HG03342 (cell line): ENCODE measurements at regions not wholly inside any gene's neighbourhood (a gene's known extent, or its start where the extent isn't known, plus 50 kb on each side); places are given as distances from the start of the nearest gene placed in this dataset.
"Not testable (repeated sequence)": the region's sequence is repeated elsewhere in the genome, so short reads cannot be mapped to it uniquely, and the experiment has no call there.

ENCODE experiments used
- ATAC-seq: cut with Tn5 transposase; IDR thresholded peaks from one replicate; pipeline ENCODE4 v1.9.1; 2021; ENCODE audit warnings: mild to moderate bottlenecking, moderate library complexity; ENCODE audit not compliant: unreplicated experiment

DNA sequence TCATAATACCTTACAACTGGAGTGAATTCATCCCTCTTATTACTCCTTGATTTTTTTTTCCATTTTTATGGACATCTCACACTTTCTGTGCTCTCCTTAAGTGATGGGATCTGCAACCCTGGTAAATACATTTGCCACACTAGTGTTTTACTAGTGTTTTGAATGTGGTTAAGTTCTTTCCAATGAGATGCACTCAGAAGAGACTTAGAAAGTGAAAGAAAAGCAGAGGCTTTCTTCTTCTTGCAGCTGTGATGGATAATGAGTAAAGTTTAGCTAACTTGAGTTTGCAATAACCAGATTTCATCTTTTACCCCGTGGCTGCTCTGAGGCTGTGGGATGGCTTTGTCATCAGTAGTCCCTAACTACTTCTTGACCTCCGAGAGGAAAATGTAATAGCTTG lies 1248.4 kb downstream of the NSUN3 start:
- ATAC-seq: peak; percentile 66

DNA sequence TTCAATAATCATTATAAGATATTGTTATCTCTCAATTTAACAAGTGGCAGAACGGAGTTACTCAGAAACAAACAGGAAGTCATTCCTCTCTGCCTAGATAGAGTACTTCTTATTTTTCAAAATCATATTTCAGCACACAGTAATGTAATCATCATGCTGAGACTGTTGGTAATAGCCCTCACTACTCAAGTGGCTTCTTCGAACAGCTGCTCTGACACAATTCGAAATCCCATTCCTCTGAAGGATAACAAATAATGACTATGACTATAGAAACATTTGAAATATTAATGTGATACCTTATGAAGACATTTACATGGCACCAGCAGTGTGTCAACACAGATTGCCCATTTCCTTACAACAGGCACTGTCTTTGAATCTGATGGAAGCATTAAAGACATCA lies 1249.8 kb downstream of the NSUN3 start:
- ATAC-seq: no peak

DNA sequence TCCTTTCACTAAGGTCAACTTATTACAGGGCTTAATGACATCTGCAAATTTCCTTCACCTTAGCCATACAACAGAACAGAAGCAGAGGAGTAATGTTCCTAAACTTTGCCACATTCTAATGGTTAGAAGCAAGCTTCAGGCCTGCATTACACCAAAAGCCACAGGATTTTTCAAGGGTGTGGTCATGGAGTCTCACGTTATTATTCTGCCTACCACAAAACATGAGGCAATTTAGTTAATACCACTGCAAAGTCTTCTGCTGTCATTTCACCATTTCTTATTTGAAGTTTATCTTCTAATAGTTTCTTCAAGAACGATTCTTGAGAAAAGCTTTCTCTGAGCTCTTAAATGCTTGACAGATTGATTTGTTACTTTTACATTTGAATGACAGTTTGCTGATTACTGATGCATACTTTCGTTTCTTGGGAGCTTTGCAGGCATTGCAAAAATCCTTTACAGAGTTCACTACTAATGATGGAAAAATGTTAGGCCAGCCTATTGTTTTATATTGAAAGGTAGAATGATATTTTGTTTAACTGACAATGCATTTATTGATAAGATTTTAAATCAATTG lies 1257.1 kb downstream of the NSUN3 start:
- ATAC-seq: no peak

DNA sequence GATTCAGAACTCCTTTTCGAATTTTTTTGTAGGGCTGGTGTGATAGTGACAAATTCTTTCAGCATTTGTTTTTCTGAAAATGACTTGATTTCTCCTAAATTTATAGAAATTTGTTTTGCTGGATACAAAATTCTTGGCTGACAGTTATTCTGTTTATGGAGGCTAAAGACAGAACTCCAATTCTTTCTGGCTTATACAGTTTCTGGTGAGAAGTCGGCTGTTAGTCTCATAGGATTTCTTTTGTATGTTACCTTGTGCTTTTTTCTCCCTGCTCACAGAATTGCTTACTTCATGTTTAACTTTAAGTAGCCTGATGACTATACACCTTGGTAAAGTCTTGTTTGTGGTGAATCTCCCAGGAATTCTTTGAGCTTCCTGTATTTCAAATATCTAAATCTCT lies 1264.6 kb downstream of the NSUN3 start:
- no peak for ATAC-seq

DNA sequence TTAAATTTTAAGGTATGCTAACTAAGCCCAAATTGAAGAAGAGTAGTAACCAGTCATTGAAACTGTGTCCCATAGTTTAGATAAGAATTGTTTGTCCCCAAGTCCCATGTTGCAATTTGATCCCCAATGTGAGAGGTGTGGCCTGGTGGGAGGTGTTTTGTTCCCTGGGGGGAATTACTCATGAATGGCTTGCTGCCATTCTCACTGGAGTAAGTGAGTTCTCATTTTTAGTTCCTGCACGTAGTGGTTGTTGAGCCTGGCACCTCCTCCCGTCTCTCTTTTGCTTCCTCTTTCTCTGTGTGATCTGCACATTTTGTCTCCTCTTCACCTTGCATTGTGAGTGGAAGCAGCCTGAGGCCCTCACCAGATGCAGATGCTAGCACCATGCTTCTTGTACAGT lies 1271.0 kb downstream of the NSUN3 start:
- no peak for ATAC-seq

DNA sequence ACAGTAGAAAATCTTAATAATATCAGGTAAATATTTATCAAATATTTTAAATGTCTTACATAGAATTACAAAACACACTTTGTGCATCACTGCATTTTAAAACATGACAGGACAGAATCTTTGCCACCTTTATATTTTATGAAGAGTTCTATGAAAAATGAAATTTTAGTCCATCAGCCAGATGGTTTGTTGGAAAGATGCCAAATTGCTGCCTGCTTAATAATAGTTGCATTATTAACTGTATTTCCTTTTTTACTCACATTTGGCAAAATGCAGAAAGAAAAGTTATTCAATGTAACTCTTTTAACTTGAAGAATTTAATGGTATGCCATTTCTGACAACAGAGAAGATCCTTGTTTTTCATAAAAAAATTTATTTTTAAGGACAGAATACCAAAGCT lies 1271.6 kb downstream of the NSUN3 start:
- no peak for ATAC-seq

DNA sequence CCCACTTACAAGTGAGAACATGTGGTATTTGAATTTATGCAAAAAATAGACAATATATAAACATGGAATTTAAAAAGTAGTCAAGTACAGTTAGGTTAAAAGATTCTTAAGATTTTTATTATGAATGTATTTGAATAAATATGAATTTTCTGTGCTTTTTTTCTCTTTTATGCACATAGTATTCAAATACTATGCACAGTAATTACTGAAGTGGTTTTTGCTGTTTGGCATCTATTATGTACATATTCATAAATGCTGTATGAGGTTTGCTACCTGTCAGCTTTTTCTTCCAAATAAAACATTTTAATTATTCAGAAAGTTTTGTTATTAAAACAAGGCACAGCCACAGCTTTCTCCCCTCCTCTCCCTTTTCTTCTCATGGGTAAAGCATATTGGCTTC lies 1272.7 kb downstream of the NSUN3 start:
- no peak for ATAC-seq

DNA sequence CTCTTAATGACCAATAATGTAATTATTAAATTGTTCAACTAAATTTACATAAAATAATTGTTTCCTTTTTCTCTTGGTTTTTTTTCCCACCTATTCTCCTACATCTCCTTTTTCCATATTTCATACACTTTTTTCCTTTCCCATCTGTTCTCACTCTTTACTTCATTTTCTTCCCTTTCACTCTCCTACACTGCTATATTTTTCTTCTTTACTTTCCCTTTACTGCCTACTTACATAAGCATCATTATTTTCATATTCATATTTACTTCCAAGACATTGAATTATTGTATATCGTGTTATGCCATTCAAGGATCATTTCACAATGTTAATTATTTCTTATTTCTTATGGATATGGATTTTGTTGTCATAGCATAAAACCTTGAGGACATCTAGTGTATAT lies 1275.6 kb downstream of the NSUN3 start:
- no peak for ATAC-seq

DNA sequence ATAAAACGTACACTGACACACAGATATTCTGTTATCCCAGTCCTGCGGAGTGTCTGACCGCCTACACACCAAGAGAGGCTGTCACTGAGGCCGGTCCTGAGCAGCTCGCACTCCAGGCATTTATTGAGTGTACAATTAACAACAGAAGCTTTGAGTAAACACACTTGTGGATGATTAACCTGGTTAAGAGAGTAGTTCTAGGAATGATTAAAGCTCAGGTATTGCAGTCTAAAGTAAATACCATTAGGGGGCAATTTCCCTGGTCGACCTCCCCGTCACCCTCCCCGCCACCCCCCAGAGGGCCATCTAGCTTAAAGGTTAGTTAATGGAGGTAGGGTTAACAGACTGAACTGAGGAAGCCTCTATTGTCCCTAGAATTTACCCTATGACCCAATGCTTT lies 1278.5 kb downstream of the NSUN3 start:
- ATAC-seq: no peak

DNA sequence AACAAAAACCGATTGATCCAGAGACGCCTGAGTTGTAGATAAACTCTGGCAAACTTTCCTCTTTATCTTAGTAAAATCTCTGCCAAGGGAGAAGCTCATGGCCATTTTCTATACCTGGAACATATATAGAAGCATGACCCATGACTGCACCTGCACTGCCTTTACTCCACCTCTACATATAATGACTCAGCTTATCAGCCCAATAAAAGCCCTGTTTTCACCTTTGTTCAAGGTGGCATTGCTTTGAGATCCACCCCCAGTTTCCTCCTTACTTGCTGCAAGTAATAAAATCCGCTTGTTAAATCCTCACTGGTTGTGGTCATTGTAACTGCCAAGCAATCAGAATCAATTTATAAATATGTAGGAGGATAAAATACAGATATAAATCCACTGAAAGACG lies 1280.4 kb downstream of the NSUN3 start:
- ATAC-seq: no peak

DNA sequence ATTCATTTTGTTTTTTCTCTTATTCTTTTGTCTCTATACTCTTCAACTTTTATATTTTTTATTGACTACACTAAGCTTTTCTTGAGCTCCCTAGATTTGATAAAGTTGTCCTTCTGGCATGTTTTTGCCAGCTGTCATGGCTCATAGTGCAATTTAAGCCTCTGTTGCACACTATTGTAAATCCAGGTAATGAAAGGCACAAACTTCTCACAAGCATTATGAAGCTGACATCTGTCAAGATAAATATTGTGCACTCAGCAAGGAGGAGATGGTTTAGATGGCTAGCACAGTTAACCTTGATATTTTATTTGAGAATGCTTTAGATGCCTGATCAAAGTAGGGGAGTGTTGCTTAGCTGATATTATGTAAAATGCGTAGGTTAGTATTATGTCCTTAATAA lies 1280.9 kb downstream of the NSUN3 start:
- no peak for ATAC-seq

DNA sequence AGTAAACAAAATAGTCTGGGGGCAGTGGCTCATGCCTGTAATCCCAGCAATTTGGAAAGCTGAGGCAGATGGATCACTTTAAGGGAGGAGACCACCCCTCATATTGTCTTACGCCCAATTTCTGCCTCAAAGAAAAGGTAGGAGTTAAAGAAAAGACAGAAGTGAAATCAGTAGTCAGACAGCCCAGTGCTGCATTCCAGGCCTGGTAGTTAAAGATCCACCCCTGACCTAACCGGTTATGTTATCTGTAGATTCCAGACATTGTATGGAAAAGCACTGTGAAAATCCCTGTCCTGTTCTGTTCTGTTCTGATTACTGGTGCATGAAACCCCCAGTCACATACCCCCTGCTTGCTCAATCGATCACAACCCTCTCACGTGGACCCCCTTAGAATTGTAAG lies 1285.1 kb downstream of the NSUN3 start:
- not testable (repeated sequence) for ATAC-seq

DNA sequence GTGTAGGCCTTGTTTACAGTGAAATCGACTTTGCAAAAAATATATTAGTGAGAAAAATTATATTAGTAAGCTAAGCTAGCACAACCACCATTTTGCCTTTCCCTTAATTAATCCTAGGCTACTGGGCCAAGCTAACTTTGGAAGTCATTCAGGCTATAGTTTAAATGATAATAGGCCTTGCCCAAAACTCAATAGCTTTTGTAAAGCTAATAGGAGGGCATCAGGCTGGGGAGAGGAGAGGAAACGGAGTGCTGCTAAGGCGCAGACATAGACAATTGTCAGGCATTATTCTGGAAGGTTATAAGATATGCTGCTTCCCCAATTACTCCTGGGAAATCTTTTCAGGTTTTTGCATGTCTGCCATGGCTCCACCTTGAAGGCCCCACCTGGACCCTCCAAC lies 1286.0 kb downstream of the NSUN3 start:
- ATAC-seq: no peak

DNA sequence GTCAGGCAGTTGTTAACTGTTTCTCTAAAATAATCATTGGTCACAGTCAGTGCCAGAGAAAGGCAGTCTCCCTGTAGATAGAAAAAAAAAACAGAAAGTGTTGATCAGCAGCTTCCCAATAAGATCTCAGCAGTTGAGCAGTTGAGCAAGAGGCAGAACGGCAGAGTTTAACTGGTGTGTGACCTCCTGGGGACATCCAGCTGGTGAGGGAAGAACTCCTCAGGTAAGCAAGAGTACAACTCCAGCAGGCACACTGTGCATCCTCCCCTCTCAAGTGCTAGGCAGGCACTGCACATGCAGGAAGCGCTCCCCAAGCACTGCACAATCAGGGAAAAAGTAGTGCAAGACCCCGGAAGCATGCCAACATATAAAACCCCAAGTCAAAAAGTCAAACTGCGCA lies 1287.2 kb downstream of the NSUN3 start:
- ATAC-seq: no peak

DNA sequence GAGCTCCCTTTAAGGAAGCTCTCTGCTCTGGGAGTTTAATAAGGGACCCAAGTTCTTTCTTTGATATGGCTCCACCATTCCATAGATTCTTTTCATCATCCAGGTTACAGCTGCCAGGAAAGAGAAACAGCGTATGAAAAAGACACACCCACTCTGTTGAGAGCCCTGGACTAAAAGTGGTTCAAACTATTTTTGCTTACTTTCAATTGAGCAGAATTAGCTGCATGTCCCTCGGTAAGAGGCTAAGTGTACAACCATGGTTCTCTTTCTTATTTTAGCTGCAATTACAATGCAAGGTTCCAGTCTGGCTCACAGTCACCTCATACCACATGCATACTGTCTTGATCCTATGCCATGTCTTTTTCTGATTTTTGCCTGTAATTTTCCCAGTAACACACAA lies 1288.3 kb downstream of the NSUN3 start:
- no peak for ATAC-seq

DNA sequence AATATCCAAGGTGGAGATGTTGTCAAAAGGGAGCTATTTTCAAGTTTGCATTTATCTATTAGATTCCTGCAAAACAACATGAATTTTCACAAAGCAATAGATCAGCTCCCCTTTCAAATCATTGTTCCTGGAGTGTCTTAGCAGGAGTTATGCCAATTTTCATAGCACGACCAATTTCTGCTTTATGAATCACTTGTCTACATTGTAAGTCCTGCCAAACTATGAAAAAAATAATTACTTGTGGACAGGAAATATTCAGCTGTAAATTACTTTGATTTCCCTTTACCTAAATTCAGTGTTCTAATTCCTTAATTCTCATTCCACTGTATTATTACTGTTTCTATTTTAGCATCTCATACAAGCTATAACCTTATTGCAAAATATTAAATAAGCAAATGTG lies 1289.6 kb downstream of the NSUN3 start:
- no peak for ATAC-seq

DNA sequence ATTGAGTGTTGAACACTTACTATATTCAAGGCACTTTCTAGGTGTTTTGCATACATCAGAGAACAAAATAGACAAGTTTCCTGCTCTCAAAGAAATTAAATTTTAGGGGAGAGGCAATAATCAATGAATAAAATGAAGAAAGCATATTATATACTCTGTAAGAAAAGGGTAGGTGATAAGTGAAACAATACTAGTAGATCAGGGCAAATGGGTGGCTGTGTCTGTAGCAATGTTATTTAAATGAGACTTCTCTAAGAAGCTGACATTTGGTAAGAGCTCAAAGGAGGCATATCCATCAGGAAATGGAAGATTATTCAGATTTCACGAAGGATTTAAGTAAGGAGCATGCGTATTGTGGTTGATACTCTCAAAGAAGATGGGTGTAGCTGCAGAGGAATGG lies 1291.6 kb downstream of the NSUN3 start:
- ATAC-seq: no peak

DNA sequence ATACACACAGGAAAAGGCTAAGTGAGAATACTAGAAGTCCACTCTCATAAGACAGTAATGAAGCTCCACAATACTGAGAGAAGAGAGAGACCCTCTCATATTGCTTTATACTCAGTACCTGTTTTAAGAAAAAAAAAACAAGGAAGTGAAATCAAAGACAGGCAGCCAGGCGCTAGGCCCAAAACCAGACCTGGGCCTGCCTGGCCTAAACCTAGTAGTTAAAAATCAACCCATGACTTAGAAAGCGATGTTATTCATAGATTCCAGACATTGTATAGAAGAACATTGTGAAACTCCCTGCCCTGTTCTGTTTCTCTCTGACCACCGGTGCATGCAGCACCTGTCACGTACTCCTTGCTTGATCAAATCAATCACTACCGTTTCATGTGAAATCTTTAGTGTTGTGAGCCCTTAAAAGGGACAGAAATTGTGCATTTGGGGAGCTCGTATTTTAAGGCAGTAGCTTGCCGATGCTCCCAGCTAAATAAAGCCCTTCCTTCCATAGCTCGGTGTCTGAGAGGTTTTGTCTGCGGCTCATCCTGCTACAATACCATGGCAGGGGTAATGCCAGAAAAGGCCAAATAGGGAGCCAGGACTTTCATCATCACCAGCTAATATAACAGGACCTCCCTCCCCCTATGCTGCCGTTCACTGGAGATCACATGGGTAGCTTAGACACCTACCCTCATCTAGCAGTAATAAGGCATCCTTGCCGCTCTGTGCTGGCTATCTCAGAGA lies 1294.1 kb downstream of the NSUN3 start:
- peak; percentile 71 for ATAC-seq

DNA sequence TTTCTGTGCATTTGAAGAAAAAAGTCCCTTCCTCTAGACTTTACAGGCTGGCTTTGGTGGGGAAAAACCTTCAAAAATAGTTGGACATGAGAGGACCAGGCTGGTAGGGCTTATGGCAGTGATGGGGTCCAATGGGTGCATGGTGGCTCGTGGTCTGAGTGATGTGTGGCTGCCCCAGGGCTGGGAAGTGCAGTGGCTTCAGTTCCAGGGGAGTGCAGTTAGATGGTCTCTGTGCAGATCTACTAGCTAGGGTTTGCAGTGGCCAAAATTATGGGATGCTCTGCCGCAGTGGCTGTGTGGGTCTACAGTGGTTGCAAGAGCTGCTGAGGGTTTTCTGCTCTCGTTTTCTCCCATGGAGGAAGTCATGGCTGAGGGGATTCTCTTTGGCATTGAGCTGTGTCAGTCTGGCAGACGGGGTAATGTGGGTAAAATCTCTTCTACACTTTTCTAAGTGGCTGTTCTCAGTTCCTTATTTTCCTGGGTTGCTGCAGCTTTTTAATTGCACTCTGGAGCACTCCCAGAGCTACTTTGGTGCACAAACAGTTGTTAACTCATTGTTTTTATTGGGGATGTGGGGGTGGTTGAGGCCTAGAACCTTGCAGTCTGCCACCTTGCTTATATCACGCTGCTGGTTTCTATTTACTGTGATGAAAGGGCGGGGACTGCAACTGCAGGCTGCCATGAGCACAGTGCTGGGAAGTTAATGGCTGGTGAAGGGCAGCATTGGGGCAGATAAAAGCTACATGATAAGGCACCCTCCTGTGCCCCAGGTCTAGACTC lies 1324.6 kb downstream of the NSUN3 start:
- peak; percentile 69 for ATAC-seq

DNA sequence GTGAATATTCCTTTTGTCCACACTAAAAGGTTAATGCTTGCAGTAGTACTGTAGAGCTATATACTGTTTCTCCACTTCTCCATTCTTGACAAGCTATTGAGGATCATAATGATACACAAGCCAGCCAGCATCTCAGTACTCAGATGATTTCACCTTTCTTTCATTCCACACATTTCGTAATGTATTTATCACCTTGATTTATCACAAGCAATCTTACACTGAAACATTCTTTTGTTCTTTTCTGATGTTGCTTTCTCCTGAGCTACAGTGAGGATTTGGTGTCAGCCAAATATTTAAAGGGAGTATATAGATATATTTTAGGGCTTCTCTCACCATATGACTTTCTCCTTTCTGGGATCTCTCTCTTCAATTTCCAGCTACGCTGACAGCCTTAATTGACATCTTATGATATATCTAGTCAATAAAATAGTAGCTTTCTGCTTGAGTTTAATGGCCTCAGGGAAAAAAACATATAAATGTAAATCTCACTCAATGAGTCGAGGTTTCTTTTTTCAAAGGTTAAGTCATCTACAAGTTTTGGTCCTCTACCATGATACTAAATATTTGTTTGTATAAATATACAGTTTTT lies 1327.0 kb downstream of the NSUN3 start:
- no peak for ATAC-seq

DNA sequence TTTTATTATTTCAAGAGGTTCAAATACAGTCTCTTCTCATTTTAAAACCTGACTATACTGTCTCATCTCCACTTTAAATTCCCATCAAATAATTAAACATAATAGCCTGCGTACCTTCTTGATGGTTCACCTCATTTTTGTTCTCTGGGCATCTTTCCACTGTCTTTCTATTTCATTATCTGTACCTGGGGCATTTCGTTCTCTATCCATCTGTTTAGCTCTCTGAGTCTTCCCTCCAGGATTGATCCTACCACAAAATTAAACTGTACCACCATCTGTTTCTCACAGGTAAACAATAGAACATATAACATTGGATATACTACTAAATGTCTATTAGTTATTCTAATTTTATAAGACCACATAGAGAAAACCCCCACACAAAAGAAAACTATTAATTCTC lies 1331.4 kb downstream of the NSUN3 start:
- ATAC-seq: no peak

DNA sequence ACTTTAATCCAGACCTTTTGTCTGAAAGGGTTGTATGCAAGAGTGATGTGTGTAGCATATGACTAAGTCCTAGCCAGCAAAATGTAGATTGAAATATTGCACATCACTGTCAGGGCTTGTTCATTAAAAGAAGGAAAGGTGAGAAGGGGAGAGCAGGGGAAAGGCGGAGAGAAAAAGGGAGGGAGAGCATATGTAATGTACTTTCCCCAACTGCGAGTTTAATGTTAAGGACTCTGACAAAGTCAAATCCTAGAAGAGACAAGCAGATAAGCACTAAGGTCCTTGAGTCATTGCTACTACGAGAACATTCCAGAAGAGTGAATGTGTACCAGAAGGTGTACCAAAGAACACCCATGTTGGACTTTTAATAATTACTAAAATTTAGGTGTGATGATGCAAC lies 1336.7 kb downstream of the NSUN3 start:
- no peak for ATAC-seq
